HG02642 (cell line): ENCODE measurements at regions not wholly inside any gene's neighbourhood (a gene's known extent, or its start where the extent isn't known, plus 50 kb on each side); places are given as distances from the start of the nearest gene placed in this dataset.
"Not testable (repeated sequence)": the region's sequence is repeated elsewhere in the genome, so short reads cannot be mapped to it uniquely, and the experiment has no call there.

ENCODE experiments used
- ATAC-seq: cut with Tn5 transposase; IDR thresholded peaks from one replicate; pipeline ENCODE4 v1.9.1; 2021; ENCODE audit warnings: mild to moderate bottlenecking; ENCODE audit not compliant: unreplicated experiment, poor library complexity

DNA sequence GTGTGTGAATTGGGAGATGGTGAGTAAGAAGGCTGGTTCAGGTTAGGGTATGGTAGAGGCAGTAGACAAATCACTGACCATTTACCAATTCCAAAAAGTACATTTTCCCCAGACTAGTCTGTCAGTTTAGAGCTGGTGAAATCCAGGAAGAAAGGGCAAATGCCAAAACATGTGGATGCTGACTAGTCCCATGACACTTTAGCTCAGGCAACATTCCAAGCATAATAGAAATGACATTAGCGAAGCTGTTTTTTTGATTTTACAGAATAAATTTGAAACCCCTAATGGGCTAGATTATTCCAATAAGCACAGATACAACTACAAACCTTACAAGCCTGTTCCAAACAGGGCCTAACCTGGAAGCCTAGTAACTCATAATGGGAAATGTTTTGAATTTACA lies 884.2 kb downstream of the FLRT2 start:
- ATAC-seq, result no peak

DNA sequence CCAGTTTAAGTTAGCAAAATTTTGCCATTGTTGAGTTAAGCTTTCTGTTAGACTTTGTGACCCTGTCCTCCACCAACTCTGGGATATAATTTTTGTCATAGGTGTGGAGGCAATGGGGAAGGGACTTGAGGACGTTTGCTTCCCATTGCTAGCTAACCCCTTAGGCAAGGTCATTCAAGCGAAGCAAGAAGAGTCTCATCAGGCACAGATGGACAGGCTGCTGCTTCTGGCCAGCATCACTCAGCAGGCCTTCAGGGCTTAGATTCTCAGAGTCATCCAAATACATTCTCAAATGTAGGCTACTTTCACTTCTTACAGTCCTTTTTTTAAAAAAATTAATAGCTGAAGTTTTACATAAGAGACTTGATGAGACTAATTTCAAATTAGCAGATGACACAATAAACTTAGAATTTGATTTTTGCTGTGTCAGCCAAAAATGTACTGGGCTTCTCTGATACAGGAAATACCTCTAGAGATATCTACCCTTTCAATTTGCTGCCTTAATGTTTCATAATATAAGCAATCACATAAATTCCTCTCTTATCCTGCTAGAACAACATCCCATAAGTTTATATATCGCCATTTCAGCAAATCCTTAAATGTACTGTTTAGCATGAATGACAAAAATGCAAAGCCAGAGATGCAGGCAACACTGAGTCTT lies 875.2 kb downstream of the FLRT2 start:
- ATAC-seq, result no peak

DNA sequence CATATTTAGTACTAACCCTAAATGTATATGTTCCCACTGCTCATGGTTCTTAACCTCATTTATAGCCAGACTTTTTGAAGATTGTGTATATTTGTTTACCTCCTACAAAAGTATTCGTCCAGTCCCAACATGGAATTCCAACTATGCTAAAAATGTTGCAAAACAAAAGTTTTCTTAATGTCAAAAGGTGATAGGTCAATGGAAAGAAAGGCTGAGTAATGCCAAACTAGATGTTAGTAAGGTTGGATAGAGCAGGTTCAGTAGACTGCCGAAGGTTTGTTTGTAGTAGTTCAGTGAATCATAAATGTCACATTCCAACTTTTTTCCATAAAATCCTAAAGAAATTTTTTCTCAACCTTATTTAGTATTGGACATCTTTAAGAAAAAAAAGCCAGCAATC lies 874.5 kb downstream of the FLRT2 start:
- no peak for ATAC-seq

DNA sequence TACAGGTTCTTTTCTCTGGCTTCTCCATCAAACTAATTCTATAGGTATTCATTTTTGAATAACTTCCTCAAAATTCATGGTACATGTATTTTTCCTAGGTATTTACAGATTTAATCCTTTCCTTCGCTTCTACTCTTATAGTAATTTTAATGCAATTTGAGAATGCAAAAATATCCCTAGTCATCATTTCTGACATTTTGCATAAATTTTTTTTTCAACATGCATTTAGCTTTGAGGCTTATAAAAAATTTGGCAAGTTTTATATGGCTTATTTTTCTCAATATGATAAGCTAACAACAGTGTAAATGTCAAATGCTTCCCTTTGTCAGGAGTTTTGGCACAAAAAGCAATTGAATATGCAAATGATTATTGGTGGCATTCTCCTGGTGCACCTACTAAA lies 872.6 kb downstream of the FLRT2 start:
- ATAC-seq, result no peak

DNA sequence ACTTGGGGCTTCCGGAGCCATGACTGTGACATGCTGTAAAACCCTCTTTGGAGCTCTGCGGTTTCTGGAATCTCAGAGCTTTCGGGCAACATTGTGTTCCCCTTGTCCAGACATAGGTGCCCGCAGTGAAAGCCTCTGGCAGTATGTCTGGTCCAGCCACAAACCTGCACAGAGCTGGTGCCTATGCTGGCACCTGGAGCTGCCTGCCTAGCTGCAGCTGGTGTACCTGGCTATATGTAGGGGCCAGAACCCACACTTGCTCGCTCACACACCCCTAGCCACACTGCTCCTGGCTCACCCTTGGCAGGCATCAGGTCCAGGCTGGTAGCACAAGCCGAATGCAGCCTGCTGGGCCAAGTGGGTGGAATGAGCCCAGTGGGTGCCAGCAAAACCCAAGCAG lies 861.1 kb downstream of the FLRT2 start:
- ATAC-seq, result no peak

DNA sequence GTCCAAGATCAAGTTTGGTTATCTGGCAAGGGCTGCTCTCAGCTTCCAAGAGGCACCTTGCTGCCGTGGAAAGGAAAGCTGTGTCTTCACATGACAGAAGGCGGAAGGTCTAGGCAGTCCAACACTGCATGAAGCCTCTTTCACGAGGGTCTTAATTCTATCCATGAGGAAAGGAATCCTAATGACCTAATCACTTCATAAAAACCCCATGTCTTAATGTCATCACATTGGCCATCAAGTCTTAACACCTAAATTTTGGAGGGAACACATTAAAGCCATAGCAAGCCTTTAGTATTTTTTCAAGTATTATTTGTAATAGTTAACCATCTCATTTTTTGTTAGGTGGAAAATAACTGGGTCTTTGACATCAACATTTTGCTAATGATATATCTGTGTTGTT lies 858.3 kb downstream of the FLRT2 start:
- ATAC-seq, result no peak

DNA sequence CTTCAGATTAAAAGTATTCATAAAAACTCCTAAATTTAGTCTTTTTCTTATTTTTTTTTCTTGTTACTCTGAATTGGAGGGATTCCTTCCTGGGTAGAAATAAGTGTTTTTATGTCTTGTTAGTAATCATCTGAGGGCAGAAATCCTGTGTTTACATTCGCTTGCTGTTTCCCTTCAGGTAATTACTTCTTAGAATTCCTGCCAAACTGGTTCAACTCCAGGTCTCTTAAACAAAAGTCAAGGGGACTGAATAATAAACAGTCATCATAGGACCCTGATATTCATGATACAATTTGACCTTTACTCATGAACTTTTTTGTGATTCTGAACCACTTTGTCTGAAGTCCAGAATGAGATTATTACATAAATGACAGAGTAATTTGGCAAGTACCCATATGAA lies 843.9 kb downstream of the FLRT2 start:
- no peak for ATAC-seq

DNA sequence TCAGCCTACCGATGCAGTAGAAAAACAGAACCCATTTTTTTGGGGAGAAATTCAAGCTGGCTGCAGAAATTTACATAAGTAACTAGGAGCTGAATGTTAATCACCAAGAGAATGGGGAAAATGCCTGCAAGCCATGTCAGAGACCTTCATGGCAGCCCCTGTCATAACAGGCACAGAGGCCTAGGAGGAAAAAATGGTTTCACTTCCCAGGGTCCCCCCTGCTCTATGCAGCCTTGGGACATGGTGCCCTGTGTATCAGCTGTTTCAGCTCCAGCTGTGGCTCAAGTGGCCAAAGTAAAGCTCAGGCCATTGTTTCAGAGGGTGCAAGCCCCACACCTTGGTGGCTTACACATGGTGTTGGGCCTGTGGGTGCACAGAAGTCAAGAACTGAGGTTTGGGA lies 842.5 kb downstream of the FLRT2 start:
- ATAC-seq, result no peak

DNA sequence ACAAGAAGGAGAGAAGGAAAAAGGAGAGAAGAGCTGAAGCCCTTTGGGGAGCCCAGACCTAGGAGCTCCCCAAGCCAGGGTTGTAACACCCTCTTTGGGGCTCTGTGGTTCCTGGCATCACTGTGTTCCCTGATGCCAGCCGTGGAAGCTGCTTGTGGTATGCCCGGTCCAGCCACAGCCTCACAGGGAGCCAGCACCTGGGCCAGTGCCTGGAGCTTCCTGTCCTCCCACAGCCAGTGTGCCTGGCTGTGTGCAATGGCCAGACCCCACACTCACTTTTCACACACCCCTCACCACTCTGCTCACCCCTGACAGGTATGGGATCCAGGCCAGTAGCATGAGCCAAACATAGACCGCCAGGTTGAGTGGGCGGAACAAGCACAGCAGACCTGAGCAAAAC lies 834.7 kb downstream of the FLRT2 start:
- no peak for ATAC-seq

DNA sequence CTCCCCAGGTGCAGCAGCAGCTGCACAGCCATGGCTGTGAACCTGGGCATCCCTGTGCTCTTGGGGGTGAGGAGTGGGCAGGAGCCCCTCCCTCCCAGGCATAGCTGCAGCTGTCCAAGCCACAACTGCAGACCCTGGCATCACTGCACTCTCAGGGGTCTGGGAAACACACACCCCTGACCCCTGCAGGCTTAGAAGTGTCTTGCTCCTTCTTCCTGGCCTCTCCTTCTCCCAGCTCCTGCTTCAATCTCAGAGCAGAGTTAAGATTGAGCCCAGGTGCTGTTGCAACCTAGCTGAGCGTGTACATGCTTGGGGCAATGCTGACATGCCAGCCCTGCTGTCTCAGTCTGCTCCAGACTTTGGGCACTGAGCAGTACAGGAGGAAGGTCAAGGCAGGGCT lies 833.6 kb downstream of the FLRT2 start:
- ATAC-seq, result no peak

DNA sequence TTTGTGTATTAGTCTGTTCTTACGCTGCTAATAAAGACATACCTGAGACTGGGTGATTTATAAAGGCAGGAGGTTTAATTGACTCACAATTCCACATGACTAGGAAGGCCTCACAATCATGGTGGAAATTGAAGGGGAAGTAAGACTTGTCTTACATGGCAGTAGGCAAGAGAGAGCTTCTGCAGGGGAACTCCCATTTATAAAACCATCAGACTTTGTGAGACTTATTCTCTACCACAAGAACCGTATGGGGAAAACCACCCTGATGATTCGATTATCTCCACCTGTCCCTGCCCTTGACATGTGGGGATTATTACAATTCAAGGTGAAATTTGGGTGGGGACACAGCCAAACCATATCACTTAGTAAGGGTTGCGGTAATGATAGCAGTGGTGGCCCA lies 833.1 kb downstream of the FLRT2 start:
- no peak for ATAC-seq

DNA sequence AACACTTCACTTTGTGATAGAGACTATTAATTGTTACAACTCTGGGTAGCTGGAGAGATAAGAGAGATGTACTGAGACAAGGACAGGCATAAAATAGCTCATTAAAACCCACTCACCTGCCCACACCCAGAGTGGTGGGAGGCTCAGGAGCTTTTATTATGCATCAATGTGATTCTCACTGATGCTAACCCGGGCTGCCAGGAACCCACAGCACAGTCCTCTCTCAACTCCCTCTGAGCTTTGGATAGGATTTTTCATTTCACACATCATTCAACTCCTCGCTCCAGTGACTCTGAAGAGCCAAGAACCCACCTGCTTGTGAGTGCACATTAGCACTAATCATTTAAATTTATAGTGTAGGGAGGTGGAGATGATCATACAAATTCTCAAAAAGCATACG lies 827.9 kb downstream of the FLRT2 start:
- no peak for ATAC-seq

DNA sequence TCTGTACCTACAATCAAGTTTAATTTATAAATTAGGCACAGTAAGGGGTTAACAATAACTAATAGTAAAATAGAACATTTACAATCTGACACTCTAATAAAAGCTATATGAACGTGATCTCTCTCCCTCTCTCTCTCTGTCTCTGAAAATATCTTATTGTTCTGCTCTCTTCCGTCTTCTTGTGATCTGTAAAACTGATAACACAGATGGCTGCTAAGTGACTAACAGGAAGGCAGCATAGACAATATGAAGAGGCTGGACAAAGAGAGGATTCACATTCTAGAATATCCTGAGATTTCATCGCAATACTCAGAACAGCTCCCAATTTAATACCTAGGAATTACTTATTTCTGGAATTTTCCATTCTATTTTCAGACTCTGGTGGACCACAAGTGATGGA lies 827.2 kb downstream of the FLRT2 start:
- ATAC-seq, result no peak

DNA sequence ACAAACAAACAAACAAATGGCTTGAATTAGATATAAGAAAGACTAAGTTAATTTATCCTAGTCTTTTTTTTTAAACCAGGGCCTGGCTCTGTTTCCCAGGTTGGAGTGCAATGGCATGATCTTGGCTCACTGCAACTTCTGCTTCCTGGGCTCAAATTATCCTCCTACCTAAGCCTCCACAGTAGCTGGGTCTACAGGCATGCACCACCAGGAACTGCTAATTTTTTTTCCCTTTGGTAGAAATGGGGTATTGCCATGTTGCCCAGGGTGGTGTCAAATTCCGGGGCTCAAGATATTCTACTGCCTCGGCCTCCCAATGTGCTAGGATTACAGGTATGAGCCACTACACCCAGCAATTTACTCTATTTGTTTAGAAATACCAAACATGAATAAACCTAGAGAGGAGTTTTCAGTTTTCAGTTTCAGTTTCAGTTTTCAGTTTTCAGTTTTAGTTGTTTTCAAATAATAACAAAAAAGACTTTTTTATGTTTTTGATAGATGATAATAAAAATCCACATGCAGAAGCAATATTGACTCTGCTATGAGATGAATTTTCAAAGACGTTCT lies 817.0 kb downstream of the FLRT2 start:
- no peak for ATAC-seq

DNA sequence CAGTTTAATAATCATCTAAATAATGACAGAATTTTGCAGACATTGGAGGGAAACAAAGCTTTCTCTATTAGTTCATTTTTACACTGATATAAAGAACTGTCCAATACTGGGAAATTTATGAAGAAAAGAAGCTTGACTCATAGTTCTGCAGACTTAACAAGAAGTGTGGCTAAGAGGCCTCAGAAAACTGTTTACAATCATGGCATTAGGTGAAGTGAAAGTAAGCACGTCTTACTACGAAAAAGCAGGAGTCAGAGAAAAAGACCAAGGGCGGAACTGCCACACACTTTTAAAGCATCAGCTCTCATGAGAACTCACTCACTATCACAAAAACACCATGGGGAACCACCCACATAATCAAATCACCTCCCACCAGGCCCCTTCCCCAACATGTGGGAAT lies 804.4 kb downstream of the FLRT2 start:
- no peak for ATAC-seq

DNA sequence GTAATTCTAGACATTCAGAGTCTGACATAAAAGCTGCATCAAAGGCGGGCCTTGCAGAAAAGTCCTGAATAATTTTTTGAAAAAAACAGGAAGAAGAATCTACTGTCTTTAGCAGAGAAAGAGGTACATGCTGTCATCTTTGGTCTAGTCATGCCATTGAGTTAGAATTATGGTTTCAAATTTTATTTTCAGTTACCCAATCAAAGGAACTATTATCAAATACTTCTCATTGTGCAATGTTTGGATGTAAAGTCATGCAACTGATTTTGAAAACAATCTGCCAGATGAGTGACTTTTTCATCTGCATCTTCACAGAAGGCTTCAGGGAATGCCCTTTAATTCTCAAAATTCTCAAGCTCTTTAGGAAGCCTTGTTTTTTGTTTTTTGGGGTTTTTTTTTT lies 803.5 kb downstream of the FLRT2 start:
- ATAC-seq, result no peak

DNA sequence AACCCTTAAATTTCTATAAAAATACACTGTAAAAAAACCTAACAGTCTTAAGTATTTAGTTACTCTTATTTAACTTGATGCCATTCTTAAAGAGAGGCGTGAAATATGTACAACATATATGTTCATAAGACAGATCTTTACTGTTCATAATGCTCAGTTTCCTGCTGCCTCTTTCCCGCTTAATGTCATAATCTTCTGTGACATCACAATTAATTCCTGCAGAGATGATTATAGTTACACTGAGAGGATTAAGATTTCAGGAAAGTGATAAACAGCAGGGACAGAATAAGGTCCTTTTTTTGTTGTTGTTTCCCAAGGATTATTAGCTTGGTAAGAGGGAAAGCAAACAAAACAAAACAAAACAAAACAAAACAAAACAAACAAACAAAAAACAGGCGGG lies 801.4 kb downstream of the FLRT2 start:
- no peak for ATAC-seq

DNA sequence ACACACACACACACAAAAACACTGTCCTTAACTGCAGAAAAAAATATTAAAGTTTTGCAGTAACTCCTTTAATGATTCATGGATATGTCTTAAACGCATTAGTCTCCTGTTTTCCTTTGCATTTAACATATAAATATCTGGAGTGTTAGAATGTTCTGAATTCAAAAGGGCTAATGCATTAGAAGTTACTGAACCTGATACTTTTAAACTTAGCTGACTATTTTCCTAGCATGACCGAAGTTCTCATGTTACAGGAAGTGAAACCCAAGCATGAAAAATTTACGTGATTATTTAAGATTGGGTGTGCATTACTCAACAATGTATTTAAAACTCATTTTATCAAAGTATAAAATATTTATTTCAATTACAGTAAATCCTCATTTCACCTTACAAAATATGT lies 791.2 kb downstream of the FLRT2 start:
- no peak for ATAC-seq

DNA sequence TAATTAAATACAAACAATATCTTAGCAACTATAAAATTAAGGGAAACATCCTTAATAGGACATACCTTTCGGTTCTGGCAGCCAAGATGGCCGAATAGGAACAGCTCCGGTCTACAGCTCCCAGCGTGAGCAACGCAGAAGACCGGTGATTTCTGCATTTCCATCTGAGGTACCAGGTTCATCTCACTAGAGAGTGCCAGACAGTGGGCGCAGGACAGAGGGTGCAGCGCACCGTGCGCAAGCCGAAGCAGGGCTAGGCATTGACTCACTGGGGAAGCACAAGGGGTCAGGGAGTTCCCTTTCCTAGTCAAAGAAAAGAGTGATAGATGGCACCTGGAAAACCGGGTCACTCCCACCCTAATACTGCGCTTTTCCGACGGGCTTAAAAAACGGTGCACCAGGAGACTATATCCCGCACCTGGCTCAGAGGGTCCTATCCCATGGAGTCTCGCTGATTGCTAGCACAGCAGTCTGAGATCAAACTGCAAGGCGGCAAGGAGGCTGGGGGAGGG lies 782.3 kb downstream of the FLRT2 start:
- ATAC-seq, result not testable (repeated sequence)

DNA sequence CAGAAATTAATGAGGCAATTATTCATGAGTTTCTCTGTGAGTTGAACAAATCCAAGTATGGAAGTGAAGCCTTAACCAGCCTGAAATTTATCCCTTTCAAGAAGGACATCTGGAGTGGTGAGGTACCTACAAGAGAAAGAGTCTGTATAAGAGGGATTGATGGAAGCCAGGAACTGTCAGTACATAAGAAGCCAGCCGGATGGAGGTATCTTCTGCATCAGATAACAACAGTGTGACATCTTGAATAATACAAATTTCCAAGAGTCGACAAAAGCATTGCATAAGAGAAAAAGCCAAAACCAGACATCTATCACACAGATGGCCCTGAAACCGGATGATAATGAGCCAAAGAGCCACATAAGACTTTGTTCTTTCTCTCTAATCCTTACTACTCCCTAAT lies 781.2 kb downstream of the FLRT2 start:
- ATAC-seq, result no peak

DNA sequence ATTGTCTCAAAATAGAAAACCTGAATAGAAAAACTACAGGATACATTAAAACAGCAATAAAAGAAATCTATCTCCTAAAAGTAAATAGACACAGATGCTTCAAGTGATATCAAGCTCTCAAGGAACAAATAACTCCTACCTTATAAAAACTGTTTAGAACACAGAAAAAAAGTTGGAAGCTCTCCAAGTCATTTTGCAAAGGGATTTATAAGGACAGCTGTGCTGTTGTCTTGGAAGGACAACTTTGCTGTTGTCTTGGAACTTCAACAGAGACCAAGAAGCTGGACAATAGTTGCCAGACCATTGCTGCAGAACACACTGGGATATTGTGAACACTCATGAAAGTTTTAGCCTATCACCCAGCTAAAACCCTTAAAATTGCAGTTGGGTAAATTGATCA lies 780.7 kb downstream of the FLRT2 start:
- ATAC-seq, result no peak

DNA sequence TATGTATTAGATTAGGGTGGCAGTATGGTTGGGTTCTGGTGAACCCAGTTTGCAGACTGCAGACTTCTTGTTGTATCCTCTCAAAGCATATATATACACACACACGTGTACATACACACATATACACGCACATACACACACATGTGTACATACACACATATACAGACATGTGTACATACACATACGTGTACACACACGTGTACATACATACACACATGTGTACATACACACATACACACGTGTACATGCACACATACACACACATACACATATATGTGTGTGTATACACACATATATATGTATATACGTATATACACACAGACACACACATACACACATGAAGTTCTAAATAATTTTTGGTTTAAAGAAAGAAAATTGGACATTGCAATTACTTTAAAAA lies 780.2 kb downstream of the FLRT2 start:
- no peak for ATAC-seq
